ENCODE measurements at regions not wholly inside any gene's neighbourhood (a gene's known extent, or its start where the extent isn't known, plus 50 kb on each side); places are given as distances from the start of the nearest gene placed in this dataset.

DNA sequence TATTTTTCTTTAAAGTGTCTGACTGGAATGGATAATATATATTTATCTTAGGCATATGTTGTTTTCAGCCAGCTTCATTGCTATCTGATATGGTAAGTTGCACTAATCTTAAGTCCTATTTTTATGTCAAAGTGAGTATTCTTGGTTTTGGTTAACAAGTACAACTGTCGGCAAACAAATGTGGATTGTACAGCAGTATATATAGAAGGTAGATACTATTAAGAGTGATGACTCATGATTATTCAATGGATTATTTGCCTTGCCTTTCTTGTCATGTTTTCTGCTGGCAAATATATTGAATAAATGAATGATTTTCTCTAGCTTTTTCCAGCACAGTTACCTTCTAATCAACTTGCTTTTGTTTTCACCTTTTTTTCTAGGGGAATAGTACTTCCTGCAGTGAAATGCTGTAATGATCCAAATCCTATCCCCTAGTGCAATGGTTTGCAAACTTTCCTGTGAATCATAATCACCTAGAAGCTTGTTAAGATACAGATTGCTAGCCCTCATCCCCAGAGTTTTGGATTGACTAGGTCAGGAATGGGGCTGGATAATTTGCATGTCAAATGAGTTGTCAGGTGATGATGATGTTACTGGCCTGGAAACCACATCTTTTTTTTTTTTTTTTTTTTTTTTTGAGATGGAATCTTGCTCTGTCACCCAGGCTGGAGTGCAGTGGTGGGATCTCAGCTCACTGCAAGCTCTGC is 60.8 kb upstream of the ARRDC3 start:
- DNase-seq, result no peak

DNA sequence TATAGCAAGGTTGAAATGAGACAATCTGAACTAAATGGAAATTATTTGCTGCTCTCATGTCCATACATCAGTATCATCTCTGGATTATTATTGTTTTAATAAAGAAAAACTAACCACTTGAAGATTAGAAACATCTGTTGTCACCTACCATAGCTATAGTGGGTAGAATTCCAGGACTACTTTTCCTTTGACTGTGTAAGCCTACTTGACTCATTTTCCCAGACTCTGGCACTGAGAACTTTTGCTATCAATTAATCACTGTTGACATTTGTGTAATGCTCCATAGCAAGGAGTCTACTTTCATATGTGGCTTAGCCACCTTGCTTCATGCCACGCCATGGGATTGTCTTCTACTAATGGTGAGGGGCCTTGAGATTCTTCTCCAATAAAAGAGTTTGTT is 59.9 kb upstream of the ARRDC3 start:
- DNase-seq, result no peak

DNA sequence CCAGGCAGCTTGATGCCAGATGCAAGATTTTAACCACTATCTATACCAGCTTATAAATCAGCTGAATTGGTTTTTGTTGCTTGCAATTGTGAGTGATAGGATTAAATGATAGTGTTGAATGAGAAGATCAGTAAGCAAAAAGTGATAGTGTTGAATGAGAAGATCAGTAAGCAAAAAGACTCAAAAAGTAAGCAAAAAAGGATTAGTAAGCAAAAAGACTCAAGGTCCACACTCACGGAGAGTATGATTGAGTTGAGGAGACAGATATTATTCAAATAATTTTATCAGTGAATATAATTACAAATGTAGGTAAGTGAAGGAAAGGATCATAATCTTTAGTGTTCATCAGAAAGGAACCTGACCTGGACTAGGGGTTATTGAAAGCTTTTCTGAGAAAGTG is 58.0 kb upstream of the ARRDC3 start:
- DNase-seq, result no peak

DNA sequence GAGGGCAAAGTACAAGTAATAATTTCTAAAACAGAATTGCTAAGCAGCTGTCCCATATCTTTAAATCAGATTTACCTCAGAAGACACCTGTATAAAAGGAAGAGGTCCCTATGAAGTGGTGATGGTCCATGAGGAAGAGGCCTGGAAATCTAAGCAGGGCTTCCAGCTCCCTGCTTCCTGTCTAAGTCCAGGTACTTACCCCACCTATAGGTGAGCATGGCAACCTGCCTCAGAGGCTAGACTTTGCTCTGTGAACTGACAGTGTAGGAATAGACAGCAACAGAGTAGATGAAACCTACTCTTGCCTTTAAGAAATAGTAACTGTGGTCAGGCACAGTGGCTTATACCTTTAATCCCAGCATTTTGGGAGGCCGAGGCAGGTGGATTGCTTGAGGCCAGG is 55.8 kb upstream of the ARRDC3 start:
- no peak for DNase-seq

DNA sequence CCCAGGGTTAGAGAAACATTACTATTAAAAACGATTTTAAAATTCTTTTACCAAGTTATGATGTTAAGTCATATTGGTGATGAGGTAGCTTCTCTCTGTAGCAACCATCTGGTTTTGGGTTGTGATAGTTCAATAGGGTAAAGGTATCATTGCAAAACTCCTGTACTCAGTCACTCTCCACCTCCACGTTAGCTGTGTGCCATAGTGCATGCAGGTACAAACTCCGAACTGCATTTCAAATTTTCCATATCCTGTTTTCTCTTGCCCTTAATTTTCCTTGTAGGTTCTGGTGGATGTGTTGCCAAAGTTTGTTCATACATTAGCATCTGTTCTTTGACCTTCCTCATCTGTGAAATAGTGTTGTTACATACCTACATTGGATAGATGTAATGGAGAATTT is 53.1 kb upstream of the ARRDC3 start:
- DNase-seq, result no peak

DNA sequence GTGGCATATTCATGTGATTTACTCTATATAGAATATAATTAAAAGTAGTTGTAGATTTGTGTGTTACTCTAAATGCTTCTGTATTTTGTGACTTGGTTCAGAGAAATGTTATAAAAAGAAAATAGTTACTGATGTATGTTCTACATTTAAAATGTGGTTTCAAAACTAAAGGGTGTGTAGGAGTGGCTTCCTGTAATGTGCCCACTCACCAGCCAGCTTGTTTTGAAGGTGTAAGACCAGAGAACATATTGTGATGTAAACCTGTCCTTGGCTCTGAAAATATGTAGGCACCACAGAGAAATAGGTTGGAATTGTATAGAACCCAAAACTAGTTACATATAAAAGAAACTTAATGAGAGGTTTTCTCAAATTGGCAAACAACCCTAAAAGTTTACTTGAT is 51.2 kb upstream of the ARRDC3 start:
- DNase-seq, result no peak

DNA sequence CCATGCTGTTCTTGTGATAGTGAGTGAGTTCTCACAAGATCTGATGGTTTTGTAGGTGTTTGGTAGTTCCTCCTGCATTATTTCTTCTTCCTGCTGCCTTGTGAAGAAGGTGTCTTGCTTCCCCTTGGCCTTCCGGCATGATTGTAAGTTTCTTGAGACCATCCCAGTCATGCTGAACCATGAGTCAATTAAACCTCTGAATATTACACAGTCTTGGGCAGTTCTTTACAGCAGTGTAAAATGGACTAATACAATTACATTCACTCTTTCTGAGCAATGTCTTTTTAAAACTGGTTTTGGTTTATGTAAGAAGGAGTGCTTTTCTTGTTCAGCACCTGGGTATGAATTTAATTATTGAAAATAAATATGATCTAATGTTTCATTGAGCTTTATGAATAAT is 50.7 kb upstream of the ARRDC3 start:
- DNase-seq, result no peak
